ENCODE measurements at regions not wholly inside any gene's neighbourhood (a gene's known extent, or its start where the extent isn't known, plus 50 kb on each side); places are given as distances from the start of the nearest gene placed in this dataset.

DNA sequence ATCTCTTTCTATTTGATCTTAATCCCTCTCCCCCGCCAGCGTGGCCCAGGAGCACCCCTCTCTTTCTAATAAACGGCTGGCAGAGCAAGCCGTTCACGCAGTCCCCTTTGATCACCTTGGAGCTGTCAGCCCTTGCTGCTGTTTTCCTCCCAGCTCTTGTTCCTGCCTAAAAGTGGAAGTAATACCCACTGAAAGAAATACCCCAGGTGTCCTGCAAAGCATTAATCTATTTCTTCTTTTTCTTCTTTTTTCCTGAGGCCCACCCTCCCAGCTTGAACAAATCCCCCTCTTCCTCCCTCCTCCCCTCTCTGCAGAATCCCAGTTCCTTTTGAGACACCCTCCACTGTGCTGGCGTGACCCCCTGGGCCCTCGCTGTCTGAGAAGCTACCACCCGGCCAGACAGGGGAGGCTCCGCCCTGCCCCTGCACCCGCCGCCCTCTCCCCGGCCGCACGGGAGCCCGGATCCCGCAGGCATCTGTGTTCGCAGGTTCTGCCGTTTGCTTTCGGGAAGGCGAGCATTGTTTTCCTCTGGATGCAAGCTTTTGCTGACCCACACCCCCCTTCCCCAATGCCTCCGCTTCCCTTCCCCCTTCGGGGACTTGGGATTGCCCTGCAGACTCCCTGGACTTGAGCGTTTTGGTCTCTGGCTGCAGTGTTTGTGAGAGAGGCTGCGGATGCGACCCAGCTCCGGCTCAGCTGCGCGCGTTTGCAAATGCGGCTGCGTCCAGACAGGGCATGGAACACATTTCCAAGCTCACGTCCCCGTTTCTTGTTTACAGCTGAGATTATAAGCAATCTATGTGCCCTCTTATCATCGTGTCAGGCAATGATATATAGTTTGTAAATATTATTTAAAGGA, 631.5 kb downstream of the NYAP2 start:
- peak in 1 of 2 donors; percentile 23 for DNase-seq (ENCODE audit: low spot score in 2 of 2)
- no peak for FAIRE-seq

DNA sequence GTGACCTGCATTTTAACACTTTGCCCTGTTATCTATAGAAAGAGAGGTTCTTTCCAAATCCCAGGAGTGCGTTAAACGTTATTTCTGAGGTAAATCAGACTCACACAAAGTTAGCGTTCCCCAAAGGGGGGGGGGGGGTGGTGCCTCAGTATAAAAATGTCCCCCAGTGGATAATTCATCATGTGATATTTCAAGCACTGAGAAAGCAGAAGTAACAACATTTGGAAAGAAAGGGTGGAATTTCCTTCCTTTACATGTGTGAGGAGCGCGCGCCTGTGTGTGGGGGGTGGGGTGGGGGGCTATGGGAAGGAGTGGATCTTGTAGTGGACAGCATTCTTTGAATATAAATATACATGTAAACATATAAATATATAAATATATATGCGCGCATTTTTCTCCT, 630.9 kb downstream of the NYAP2 start:
- FAIRE-seq (no peak), DNase-seq (ENCODE audit: low spot score in 2 of 2) (no peak)

DNA sequence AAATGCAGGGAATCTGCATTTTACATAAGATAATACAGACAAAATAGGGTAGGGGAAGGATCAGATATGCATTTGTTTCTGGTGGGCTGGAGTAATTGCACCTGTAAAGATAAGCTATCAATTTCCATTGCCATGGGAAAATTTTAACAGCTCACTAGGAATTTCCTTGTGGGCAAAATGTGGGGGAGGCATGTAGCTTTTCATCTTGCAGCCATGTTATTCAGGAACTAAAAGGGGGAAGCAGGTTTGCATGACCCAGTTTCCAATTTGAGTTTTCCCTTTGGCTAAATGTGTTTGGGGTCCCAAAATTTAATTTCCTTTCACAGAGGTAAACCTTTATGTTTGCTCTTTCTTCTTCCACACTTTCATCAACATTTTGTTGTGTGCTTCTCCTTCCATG, 624.4 kb downstream of the NYAP2 start:
- DNase-seq (ENCODE audit: low spot score in 2 of 2), result no peak
- no peak for FAIRE-seq

DNA sequence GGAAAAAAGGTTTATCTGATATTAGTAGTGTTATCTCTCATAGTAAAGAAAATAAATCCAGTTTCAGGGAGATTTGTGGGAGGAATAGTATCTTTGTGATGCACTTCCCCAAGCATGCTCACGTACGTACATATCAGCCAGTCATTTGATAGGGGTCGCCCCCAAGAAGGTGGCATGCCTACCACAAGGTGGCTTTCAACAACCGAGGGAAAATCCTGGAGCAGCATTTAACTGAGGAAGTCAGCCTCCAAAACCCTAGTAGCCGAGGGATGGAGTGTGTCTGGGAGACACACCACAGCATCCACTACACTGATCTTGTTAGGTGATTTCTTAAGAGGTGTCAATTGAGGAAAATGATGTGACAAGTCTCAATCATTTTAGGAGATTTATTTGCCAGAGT, 623.9 kb downstream of the NYAP2 start:
- no peak for DNase-seq (ENCODE audit: low spot score in 2 of 2)
- no peak for FAIRE-seq

DNA sequence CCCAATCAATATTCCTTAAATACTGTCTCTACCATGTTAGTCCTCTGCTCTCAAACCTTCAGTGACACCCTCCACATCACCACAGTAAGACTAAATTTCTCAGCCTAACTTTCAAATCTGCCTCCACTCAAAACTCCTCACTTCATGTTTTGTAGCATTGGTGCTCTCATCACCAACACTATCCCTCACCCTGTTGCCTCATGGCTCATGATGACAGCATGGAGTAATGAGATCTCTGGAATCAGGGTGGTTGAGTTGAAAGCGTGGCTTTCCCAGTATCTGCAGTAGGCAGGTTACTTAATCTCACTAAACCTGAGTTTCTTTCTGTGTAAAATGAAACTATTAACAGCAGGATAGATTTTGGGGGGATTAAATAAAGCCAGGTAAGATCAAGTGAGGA, 621.4 kb downstream of the NYAP2 start:
- FAIRE-seq (no peak), DNase-seq (ENCODE audit: low spot score in 2 of 2) (no peak)

DNA sequence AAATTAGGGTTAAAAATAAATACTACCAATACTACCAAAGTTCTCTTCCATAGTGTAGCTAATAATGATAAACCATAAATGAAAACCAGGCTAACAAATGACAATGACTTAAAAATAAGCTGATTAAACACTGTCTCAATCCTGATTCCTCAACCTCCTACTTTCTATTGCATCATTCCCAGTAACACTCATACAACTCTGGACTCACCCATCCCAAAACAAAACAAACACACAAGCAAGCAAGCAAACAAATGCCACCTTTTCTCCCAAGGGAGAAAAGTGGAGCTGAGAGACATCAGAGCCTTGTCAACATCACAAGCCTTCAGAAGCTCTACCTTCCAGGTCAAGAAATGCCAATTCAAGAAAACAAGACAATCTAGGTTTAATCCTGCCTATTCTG, 620.7 kb downstream of the NYAP2 start:
- no peak for DNase-seq (ENCODE audit: low spot score in 2 of 2)
- no peak for FAIRE-seq

DNA sequence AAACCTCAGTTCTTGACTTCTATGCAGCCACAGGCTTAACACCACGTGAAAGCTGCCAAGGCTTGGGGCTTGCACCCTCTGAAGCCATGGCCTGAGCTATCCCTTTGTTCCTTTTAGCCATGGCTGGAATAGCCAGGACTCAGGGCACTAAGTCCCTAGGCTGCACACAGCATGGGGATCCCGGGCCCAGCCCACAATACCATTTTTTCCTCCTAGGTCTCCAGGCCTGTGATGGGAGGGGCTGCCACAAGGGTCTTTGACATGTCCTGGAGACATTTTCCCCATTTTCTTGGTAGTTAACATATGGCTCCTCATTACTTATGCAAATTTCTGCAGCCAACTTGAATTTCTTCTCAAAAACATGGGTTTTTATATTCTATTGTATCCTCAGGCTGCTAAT, 619.1 kb downstream of the NYAP2 start:
- DNase-seq (ENCODE audit: low spot score in 2 of 2) (no peak), FAIRE-seq (no peak)

DNA sequence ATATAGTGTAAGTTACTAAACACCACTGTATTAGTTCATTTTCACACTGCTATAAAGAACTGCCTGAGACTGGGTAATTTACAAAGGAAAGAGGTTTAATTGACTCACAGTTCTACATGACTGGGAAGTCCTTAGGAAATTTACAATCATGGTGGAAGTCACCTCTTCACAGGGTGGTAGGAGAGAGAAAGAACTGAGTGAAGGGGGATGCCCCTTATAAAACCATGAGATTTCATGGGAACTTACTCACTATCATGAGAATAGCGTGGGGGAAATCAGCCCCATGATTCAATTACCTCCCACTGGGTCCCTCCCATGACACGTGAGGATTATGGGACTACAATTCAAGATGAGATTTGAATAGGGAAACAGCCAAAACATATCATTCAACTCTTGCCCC, 618.0 kb downstream of the NYAP2 start:
- DNase-seq (ENCODE audit: low spot score in 2 of 2) (no peak), FAIRE-seq (no peak)

DNA sequence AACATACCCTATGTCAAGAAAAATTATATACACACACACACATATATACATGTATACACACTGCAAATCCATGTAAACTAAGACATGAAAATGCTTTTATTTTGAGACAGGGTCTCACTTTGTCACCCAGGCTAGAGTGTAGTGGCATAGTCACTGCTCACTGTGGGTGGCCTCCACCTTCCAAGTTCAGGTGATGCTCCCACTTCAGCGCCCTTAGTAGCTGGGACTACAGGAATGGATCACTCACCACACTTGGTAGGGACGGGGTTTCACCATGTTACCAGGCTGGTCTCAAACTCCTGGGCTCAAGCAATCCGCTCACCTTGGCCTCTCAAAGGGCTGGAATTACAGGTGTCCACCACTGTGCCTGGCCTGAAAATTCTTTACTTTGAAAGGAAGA, 617.6 kb downstream of the NYAP2 start:
- DNase-seq (ENCODE audit: low spot score in 2 of 2) (no peak), FAIRE-seq (no peak)

DNA sequence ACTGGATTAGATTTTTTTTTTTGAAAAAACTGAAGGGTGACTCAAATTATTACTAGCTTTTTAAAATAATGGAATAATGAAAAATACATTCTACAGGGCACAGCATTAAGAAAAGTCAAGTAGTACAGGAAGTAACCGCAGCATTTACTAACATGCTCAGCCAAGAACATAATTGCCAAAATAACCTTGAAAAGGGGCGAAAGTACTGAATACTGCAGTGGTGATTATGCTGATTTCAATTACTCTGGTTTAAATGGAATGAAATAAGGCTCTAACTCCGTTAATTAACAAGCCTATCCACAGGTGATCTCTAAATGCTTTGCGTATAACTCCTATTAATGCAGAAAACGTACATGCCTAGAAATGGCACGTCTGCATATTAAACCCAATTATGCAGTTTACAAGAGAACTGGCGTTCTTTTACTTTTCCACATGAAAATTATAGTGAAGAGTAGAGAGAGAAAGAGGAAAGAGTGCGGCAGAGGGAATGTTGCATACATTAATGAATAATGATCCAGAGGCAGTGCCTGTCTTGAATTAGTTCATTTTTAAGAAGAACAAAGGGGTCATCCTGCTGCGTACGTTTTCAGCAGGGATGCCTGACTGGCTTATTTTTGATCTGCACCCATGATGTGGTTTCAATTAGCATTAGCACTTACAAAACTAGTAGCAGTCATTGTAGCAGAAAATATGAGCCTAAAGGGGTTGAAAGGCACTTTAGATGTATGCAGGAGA, 612.4 kb downstream of the NYAP2 start:
- FAIRE-seq (no peak), DNase-seq (ENCODE audit: low spot score in 2 of 2) (no peak)

DNA sequence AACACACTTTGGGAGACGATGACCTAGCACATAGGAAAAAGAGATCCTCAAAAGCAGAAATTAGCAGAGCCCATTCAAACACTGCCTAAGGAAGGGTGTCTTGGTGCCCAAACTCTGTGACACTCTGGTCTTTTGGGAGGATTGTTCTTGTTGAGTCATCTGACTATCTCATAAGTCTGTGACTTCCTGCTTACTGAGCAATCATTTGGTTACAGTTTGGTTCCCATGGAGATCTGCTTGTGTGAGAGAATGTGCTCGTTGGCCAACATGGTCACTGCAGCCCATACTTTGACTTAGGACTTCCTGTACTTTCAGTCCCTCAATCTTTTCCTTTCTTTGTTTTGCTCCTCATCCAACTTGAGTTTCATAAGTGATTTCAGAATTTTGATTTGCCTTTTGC, 602.9 kb downstream of the NYAP2 start:
- DNase-seq (ENCODE audit: low spot score in 2 of 2) (no peak), FAIRE-seq (no peak)

DNA sequence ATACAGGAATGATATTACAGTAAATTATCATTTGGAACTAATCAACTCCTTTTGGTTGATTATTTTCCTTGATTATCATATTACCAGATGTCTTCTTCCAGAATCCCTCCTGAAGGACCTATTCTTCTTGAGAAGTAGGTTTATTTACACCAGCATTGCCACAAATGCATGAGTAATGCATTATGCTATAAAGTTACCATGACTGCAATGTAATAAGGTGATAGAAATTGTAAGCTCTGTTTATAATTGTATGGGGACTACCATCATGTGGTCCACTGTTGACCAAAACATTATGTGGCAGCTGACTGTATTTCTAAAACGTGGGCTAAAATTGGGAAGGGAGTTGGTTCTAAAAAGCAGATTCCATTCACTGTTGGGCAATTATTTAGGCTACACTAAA, 602.2 kb downstream of the NYAP2 start:
- FAIRE-seq (no peak), DNase-seq (ENCODE audit: low spot score in 2 of 2) (no peak)

DNA sequence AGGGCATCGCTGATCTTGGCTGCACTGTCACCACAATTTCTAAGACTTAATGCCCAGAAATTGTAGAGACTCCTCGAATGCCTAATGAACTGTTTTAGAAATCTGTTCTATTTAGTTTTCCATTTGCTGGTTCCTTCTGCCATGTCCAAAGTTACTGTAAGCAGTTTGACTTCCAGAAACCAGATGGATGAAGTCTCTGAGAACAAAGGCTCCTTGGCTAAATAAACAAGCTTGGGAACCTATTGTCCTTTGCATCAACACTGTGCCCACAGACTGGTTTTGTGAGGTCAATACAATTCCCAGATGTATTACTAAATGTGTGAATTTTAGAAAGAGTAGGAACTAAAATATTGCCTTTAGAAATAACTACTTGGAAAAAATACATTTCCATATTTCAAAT, 600.2 kb downstream of the NYAP2 start:
- no peak for DNase-seq (ENCODE audit: low spot score in 2 of 2)

DNA sequence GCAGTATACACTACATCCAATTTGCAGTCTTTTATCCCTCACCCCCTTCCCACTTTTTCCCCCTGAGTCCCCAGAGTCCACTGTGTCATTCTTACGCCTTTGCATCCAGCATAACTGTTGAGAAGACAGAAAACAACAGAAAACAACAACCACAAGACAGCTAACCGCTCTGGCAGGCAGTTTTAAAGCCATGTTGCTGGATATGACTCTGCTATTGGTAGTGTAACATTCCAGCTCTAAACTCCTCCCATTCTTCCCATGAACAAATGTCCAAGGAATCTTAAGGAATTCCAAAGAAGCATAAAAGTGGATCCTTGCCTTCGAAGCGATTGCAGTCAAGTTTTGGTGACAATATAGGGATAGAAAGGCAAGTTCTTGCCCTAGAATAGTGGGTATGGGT, 599.1 kb downstream of the NYAP2 start:
- DNase-seq (ENCODE audit: low spot score in 2 of 2) (no peak), FAIRE-seq (no peak)

More for the DNA sequence above, 600.2 kb downstream of the NYAP2 start:
- no peak for FAIRE-seq

DNA sequence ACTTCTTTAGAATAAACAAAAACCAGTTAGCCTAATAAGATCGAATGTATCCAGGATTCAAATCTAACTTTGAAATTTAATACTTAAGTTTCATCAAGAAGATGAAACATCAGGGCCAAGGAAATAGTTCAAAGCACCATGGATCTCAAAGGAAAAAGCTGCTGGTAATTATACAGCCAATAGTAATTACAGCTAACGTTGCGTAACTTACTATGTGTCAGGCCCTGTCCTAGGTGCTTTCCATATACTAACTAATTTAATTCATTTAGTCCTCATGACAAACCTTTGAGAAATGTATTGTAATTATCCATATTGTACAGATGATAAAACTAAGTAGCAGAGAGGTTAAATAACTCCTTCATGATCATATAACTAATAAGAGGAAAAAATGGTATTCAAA, 598.6 kb downstream of the NYAP2 start:
- no peak for DNase-seq (ENCODE audit: low spot score in 2 of 2)
- FAIRE-seq, result no peak

DNA sequence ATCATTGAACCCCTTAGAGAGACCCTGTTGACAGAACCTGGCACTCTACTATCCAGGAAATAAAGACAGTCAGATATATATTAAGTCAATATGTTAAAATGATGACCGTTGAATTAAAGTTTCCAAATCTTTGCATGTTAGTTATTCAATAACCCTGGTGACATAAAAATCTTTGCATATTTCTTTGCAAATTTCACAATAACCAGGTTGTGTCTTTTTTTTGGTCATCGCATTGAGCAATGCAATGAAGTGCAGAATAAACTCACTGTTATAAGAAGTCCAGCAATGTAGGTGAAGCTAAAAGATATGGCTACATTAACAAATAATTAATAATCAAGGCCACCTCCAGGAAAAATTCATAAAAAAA, 596.9 kb downstream of the NYAP2 start:
- DNase-seq (ENCODE audit: low spot score in 2 of 2) (no peak), FAIRE-seq (no peak)

DNA sequence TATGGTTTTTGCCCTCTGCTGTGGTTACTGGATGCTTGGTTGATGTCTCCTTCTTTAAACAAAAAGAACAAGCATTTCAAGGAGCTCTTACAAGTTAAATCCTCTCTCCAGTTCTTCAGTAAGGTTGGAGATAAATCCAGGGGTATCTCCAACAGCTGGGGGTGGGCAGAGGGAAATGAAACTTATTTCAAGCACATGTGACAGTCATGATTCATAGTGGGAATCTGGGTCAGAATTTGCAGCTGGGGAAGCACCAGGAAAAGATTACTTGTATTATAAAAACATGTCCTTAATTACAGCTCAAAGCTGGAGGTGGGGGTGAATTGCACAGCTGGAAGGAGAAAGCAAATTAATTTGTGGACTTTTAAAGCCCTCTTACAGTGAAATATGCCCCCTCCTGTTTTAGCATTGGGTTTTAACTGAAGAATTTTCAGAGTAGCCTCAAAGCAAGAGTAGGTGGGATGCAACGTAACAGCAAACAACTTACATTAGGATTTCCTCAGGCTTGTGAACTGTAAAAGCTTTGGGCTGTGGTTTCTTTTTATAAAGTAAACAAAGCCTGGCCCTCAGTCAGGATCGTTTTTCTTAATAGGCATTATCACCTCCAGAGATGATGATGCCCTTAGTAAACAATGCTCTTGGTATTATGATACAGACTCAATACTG, 596.4 kb downstream of the NYAP2 start:
- FAIRE-seq, result no peak

DNA sequence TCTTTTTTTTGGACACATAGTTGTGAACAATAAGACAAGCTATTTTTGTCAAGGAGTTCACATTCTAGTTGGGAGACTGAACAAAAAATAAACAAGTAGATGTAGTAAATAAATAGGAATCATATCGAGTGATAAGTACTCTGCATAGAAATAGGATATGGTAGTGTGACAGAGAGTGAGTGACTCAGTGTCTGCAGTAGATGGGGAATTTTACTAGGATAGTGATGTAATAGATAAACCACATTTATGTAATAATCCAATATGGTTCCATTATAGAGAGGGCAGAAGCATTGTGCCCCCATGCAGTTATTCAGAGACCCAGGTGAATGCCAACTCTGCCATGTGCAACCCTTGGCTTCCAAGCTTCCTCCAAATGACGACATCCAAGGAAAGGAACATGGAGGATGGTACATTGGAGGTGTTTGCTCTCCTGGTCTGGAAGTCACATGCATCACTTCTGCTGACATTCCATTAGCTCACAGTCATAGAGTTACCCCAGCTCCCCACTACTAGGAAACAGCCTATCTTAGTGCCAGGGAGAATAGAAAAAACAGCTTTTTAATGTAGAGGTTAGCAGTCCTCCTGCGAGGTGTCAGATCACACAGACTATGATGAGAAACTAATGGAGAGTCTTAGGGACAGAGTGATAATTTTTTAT, 595.4 kb downstream of the NYAP2 start:
- FAIRE-seq, result no peak
- DNase-seq (ENCODE audit: low spot score in 2 of 2), result no peak

More for the DNA sequence above, 596.4 kb downstream of the NYAP2 start:
- DNase-seq (ENCODE audit: low spot score in 2 of 2), result no peak

DNA sequence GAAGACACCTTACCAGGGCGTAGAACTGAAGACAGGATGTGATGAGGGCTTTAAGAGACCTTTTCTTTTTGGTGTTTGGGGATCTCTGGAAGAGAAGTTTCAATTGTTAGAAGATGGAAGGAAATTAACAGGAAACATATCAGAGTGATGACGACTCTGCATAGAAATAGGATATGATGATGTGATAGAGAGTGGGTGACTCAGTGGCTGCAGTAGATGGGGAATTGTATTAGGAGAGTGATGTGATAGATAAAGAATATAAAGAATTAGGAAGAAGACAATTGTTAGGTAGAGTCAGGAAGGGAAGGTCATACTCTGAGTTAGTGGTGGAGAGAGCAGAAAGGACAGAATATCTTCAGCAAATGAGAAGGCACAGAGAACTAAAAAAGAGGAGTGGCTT, 593.9 kb downstream of the NYAP2 start:
- FAIRE-seq, result no peak
- no peak for DNase-seq (ENCODE audit: low spot score in 2 of 2)

DNA sequence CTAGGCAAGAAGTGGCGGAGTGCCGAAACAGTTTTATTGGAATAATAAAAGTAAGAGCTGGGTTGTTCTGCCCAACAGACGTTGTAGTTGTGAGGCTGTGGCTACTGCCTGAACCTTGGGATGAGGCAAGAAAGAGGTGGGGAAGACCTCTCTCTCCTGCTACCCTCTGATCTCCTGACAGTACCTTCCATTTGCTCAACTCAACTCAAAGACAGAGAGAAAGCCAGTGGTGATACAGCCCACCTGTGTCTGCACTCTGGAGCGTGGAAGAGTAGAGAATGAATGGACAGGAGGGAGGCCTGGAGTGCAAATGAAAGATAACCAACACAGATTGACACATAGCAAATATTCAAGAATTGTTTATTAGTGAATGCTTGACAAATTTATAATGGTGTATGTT, 590.3 kb downstream of the NYAP2 start:
- FAIRE-seq (no peak), DNase-seq (ENCODE audit: low spot score in 2 of 2) (no peak)

DNA sequence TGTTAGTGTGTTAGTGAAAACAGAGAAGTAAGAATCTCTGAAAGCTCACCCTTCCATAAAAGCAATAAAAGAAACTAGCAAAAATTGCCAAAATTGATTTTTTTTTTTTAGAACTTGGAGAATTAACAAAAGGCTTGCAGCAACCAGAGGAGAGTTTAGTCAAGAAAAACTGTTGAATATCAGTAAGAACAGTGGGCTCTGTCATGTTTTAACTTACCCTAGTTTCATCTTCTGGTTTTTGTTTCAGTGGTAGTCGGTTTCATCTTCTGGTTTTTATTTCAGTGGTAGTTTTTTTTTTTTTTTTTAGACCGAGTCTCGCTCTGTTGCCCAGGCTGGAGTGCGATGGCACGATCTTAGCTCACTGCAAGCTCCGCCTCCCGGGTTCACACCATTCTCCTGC, 580.9 kb downstream of the NYAP2 start:
- FAIRE-seq, result no peak

More for the DNA sequence above, 580.9 kb downstream of the NYAP2 start:
- no peak for DNase-seq (ENCODE audit: low spot score in 2 of 2)
